Lower leg skin (tissue), 3 donors: ENCODE measurements at regions not wholly inside any gene's neighbourhood (a gene's known extent, or its start where the extent isn't known, plus 50 kb on each side); places are given as distances from the start of the nearest gene placed in this dataset.

ENCODE experiments used
- CTCF ChIP-seq, 3 donors: fragments of 450-650 bp; IDR thresholded peaks; one replicate each; pipeline ENCODE4 v1.5.1; 2016; ENCODE audit warnings: antibody characterized with exemption in 3 of 3, mild to moderate bottlenecking in 3 of 3, moderate library complexity in 2 of 3
- POLR2A ChIP-seq, 2 donors: fragments of 450-650 bp; IDR thresholded peaks; one replicate each; pipeline ENCODE4 v1.6.1; 2016 to 2017; ENCODE audit warnings: antibody characterized with exemption in 2 of 2, mild to moderate bottlenecking in 1 of 2, moderate library complexity in 1 of 2

GRCh38 chr20:39789411-39789810 is 827.3 kb downstream of the DHX35 start:
- TF ChIP-seq CTCF (IDR thresholded peaks at IDR 0.05) (no peak), POLR2A (IDR thresholded peaks at IDR 0.05) (no peak)
